HG02943 (cell line): ENCODE measurements at regions not wholly inside any gene's neighbourhood (a gene's known extent, or its start where the extent isn't known, plus 50 kb on each side); places are given as distances from the start of the nearest gene placed in this dataset.

Source experiments
- ATAC-seq: cut with Tn5 transposase; IDR thresholded peaks from one replicate; pipeline ENCODE4 v1.9.1; 2021; ENCODE audit warnings: mild to moderate bottlenecking, low read depth, moderate library complexity; ENCODE audit not compliant: unreplicated experiment

- no peak for ATAC-seq
Observed at GRCh38 chr1:162926906-162927305, 65.9 kb upstream of the CCDC190 start.

- no peak for ATAC-seq
Observed at GRCh38 chr1:162924179-162924578, 63.2 kb upstream of the CCDC190 start.

- ATAC-seq = no peak
Observed at GRCh38 chr1:162922201-162922600, 61.2 kb upstream of the CCDC190 start.

- ATAC-seq = no peak
Observed at GRCh38 chr1:162921311-162921710, 60.3 kb upstream of the CCDC190 start.

- ATAC-seq = no peak
Observed at GRCh38 chr1:162919034-162919433, 58.1 kb upstream of the CCDC190 start.

- ATAC-seq = no peak
Observed at GRCh38 chr1:162918151-162918754, 57.3 kb upstream of the CCDC190 start.

- no peak for ATAC-seq
Observed at GRCh38 chr1:162916821-162917613, 56.0 kb upstream of the CCDC190 start.

GRCh38 chr1:162916407-162916806 is 55.4 kb upstream of the CCDC190 start:
- ATAC-seq = no peak

GRCh38 chr1:162914601-162915000 is 53.6 kb upstream of the CCDC190 start:
- ATAC-seq = no peak

- ATAC-seq = no peak
Observed at GRCh38 chr1:162913345-162913744, 52.4 kb upstream of the CCDC190 start.

- ATAC-seq = no peak
Observed at GRCh38 chr1:162912061-162912667, 51.2 kb upstream of the CCDC190 start.
